Activated CD8-positive, alpha-beta memory T cell treated with anti-CD3 and anti-CD28 coated beads for 24 hours (primary cell): ENCODE measurements at regions not wholly inside any gene's neighbourhood (a gene's known extent, or its start where the extent isn't known, plus 50 kb on each side); places are given as distances from the start of the nearest gene placed in this dataset.

Source experiments
- DNase-seq: peaks from one replicate; pipeline ENCODE4 v3.0.0-alpha.2; 2020

DNA sequence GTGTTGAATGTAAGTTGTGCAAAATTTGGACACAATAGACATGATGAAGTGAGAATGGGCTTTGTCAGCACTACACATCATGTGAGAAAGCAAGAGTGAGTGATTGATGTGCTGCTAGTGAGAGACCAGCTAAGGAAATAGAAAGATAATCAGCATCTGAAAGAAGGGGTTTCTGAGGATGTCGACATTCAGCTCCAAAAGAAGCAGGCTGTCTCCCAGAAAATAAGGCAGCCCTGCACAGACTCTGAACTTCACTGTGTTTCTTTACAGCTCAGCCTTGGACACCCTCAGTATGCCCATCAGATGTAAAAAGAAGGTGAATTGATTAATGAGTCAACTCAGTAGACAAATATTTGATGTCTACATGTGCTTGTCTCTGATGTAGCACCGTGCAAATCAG, 80.8 kb upstream of the ADCY2 start:
- no peak for DNase-seq

GRCh38 chr5:7317751-7318150, 78.2 kb upstream of the ADCY2 start:
- no peak for DNase-seq

DNA sequence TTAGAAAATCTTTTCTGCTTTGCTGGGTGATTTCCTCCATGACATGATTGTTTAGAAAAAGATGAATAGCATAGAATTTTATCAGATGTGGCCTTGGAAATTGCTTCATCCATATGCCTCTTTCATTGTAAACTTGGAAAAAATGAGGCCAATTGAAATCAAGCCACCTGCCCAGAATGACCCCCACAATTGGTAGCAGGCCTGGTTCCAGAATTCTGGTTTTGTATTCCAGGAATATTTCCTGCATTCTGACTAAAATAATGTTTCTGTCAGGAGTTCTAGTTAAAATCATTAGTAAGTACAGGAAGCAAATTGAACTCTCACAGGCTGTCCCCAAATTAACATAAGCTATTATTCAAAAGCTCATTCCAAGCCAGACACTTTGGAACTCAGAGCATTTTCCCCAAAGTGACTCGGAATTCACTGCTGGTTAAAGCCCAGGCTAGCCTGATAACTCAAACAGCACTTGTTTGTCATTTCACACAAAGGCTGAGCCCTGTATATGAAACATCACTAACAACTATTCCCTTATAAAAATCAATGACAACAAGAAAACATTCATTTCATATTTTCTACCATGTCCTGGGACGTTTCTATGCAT, 75.1 kb upstream of the ADCY2 start:
- DNase-seq: no peak

DNA sequence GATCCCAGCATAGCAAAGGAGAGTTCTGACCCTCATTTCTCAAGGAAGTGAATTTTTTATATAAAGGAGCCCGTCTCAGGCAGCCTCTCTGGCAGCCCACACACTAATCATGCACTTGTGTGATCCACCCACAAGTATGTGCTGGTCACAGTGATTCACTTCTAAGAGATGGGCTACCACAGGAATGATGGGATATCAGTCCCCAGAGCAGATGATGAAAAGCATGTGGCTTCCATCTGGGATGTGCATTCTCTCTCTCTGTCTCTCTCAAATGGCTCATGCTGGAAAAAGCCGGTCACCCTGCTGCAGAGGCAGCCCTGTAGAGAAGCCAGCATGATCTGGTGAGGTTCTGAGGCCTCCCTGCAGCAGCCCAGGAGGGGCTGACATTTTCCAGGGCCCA, 74.2 kb upstream of the ADCY2 start:
- no peak for DNase-seq

DNA sequence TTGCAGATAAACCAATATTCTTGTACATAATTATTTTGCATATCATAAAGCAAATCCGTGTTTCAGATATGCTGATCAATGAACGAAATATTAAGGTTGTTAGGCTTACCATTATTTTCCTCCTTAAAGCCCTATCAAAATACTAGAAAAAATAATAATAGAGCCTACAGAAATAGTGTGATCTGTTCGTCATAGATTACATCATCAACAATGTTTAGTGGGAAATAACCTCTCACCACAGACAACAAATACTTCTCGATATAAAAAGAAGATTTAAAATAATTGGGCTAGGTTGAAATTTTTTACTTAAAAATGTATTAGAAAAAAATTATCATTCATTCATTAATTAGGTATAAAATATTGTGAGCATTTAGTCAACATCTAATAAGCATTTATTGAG, 71.0 kb upstream of the ADCY2 start:
- no peak for DNase-seq

DNA sequence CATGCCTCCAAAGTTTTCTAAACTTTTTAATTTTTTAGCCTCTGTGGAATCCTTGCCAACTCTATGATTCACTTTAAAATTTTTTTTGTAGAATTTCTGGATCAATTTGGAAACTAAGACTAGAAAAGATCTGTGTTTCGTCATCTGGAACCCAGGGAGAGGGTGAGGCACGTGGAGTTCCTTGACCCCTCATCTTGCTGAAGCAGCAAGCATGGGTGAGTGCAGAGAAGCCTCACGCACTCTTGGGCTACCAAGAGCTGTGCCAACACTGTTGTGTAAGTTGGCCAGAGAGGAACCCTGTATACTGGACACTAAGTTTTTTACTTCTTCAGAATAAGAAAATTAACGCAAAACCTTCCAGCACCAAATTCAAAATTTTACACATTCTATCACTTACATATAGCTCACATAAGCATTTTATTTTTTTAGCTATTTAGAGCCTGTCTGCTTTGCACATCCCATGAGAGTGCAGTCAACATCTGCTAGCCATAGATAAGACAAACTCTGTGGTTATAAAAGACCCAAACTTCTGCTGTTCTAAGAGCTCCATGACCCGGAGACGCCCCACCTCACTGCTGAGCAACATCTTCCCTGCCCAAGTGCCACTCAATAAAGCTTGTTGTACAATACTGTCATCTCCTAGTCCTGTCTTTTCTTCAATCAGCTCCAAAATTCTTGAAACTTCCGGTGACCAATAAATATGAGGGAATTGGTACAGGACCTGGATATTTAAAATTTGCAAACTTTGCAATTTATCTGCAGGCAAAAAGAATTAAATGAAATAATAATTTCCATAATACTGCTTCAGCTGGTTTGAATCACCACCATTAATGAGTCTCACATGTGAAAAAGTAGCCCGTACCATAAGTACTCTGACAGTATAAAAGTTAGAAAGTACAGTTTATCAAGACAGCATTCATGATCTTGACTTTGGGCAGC, 69.7 kb upstream of the ADCY2 start:
- DNase-seq: no peak

DNA sequence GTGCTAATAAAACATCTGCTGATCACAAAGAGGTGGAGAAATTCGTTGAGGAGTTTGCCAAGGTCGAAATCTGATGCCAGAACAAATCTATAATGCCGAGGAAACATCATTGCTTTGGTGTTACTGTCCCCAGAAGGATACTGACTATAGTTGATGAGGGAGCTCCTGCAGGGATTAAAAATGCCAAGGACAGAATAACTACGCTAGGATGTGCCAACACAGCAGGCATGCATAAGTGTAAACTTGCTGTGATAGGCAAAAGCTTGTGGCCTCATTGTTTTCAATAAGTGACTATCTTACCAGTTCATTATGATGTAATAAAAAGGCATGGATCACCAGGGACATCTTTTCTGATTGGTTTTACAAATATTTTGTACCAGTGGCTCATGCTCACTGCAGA, 66.8 kb upstream of the ADCY2 start:
- no peak for DNase-seq

DNA sequence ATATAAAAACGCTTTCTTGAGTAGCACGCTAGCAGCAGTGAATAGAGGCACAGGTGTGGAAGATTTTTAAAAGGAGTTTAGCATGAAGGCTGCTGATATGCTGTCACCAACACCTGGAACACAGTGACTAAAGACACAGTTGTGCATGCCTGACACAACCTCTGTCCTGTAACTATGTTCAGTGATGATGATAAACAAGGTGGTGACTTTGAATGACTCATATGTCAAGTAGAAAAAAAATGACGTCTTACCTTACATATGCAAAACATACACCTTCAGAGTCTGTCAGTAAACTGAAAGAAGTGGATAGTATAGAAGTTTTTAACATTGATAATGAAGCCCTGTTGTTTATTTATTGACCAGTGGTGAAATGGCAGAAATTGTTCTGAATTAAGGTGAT, 66.2 kb upstream of the ADCY2 start:
- no peak for DNase-seq

DNA sequence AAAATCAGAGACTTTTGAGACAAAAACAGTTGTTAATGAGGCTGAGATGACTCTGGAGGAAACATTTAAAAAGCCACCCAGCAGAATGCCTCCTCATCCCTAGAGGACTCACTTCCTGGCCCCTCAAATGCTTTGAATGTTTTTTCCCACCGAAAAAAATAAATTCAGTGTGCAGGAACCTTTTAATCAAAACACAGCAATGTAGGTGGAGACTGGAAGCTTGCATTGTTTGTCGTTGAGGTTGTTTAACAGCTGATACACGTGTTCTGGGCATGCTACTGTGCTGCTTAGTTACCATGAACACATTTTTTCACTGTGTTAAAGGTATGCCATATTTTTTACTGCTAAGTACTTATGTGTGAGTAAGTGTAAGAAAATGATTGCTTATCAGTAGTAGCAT, 65.7 kb upstream of the ADCY2 start:
- no peak for DNase-seq

GRCh38 chr5:7331131-7331530, 64.8 kb upstream of the ADCY2 start:
- no peak for DNase-seq
